ENCODE measurements at regions not wholly inside any gene's neighbourhood (a gene's known extent, or its start where the extent isn't known, plus 50 kb on each side); places are given as distances from the start of the nearest gene placed in this dataset.

GRCh38 chr14:87449016-87449415 is 544.0 kb downstream of the GALC start:
- TF ChIP-seq CTCF (IDR thresholded peaks at IDR 0.05; ENCODE audit: low read length): no peak
- no peak for TF ChIP-seq EZH2phosphoT487 (IDR thresholded peaks at IDR 0.05; ENCODE audit: low read length)
